Right renal pelvis (tissue), 4 donors: ENCODE measurements at regions not wholly inside any gene's neighbourhood (a gene's known extent, or its start where the extent isn't known, plus 50 kb on each side); places are given as distances from the start of the nearest gene placed in this dataset.

Experiments used
- DNase-seq, 4 donors: peaks; one replicate each; pipeline ENCODE4 v3.0.0-alpha.2; 2013; ENCODE audit warnings: low read depth in 4 of 4, low spot score in 3 of 4, missing footprints in 1 of 4

DNA sequence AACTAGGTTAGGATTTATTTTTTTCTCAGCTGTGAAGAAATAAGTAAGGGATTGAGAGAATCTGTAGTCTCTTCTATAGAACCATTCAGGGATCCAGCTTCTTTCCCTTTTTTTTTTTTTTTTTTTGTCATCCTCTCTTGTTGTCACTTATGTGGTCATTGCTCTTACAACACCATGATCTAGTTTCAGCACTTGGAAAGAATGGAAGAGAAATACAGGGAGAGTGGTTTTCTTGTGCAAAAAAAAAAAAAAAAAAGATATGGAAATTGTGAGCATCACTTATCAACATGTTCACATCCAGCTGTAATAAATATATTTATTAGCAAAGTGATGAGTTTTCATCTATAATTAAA lies 599.3 kb downstream of the SLC6A15 start:
- no peak for DNase-seq

DNA sequence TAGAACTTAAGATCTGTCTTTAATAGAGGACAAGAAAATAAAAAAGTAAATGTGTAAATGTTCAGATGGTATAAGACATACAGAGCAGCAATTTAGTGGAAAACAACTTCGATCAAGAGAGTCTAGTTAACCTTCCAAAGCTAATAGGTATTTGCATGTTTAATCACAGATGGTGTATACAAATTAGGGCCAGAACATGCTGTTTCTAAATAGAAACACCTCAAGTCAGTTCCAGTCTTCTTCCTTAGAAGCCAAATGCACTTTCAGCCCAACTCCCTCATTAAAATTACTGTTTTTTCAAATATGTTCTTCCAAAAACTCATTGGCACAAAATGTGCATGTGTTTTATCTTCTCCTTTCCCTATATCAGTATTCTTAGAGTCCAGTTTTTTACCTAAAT lies 604.4 kb downstream of the SLC6A15 start:
- no peak for DNase-seq

DNA sequence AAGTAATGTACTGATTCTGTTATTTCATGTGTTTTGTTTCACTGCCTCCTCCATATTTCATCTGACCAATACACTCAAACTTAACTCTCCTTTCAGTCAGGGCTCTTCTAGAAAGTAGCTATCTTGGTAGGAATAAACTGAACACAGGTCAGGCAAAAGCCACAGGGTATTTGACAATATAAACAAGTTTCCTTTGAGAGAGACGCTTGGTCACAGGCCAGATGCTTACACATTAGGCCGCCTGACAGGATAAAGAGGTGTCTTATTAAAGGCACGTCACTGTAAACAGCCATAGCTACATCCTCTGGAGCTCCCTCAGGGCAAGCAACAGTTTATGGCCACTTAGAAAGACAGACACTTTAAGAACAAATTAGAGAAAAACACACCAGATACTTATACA lies 607.5 kb downstream of the SLC6A15 start:
- DNase-seq: no peak

DNA sequence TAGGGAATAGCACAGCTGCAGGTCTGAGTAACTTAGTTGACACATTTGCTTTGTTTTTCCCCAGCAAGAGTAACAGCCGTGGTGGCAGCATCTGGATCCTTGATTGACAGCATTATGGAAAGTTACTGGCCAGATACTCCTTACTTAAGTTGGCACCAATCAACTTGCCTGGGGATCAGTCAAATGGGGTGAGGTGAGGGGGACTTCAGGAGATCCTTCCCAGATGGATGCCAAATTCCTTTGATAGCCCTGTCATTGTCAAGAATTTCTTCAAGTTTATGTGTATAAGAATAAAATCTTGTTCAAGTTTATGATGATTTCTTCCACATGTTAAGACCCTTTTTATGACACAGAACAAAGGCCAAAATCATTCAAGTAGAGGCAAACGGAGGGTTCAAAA lies 618.4 kb downstream of the SLC6A15 start:
- DNase-seq: peak in 2 of 4 donors; percentile 10 to 30

DNA sequence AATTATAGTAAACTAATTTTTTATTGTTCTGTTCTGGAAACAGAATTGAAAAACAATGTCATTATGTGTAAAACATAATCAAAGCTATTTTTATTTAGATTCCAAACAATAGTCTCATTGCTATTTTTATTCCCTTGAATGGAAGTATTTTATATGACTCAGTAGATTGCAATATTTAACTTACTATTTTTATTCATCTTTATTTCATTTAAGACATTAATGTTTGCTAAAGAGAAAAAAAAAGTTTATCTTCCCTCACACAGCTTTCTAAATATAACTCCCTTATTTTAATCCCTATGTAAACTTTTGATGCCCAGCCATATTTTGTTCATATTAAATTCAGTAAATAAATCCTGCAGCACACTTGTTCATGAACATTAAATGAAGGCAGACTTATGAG lies 622.4 kb downstream of the SLC6A15 start:
- no peak for DNase-seq

DNA sequence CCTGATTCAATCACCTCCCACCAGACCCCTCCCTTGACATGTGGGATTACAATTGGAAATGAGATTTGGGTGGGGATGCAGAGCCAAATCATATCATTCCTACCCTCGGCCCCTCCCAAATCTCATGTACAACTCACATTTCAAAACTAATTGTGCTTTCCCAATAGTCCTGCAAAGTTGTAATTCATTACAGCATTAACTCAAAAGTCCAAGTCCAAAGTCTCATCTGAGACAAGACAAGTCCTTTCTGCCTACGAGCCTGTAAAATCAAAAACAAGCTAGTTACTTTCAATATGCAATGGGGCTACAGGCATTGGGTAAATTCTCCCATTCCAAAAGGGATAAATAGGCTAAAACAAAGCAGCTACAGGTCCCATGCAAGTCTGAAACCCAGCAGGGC lies 634.6 kb downstream of the SLC6A15 start:
- no peak for DNase-seq

DNA sequence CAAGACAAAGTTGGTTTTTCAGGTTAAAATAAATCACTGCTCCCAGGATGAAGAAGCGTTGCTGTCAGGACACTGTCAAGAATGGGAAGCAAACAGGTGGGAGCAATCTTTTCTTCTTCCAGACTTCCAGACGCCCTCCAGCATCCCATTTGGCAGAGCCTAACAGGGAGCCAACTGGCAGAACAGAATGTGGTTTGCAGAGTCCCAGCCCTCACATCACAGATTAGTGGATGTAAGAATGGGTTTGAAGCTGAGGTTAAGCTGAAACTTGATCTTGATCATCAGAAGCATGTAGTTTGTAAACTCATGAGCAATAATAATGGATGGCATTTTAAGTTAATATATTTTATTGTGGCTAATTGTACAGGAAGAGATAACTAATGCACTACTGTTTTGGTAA lies 636.4 kb downstream of the SLC6A15 start:
- DNase-seq: no peak

DNA sequence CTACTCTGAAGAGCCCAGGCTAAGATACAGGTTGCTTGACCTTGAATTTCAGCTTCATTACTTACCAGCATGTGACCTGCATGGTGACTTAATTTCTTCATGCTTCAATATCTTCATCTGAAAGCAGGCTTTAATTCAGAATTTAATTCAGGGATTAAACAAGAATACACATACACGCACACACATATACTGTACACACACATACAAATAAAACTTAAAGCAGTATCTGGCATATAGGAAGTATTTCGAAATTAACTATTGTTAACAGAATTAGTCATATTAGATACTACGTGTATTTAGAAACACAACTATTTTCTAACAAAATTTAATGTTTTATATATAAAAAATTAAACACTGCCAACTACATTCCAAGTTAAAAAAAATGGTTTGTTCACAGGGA lies 640.3 kb downstream of the SLC6A15 start:
- DNase-seq: no peak

DNA sequence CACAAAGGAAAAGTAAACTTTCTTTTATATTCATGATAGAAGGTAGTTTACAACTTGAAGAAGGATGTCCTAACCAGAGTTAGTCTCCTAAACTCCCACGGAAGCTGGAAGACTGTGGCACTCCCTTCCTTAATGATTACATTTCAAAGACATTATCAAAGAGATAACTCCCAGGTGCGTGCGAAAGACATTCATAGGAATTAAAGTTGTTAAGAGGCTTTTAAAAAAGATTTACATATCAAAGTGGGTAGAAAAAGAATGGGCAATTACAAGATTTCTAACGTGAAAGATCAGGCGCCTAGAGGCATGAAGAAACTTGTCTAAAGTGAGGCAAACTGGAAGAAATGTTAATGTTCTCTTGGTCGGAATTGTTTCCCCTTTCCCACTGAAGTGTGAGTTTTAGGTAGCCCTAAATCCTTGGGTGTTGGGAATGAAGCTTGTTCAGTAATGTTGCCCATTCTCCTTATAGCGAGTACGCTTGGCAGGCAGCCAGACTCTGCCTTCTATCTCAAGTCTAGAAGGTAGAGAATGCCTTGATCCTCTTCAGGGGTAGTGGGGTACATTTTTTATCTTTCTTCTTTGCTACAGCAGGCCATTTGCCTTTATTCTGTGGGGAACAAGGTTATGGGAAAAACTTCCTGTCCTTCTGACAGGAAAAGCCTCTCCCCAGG lies 642.0 kb downstream of the SLC6A15 start:
- DNase-seq: no peak

DNA sequence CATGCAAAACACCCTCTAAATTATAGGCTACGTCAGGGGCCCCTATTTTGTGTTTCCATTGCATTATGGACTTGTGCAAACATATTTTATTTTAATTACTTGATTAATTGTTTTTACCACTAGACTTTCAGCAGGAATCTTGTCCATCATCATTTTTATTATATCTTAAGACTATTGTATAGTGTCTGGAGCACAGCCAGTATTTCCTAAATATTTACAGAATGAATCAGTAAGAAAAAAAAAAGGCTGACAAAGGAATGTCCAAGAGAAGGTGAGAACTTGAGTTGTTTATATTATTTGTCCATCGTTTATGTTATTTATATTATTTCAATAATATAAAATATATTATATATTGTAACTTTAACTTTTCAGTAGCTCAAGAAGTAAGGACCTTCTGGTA lies 664.7 kb downstream of the SLC6A15 start:
- no peak for DNase-seq

DNA sequence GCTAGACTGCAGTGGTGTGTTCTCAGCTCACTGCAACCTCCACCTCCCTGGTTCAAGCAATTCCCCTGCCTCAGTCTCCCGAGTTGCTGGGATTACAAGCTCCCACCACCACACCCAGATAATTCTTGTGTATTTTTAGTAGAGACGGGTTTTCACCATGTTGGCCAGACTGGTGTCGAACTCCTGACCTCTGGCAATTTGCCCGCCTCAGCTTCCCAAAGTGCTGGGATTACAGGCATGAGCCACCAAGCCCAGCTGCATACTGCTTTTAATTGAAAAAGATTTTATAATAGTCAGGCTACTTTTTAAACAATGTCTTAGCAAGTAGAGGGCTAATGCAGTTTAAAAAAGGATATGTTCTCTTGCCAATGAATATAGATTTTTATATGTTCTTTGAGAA lies 668.9 kb downstream of the SLC6A15 start:
- no peak for DNase-seq

DNA sequence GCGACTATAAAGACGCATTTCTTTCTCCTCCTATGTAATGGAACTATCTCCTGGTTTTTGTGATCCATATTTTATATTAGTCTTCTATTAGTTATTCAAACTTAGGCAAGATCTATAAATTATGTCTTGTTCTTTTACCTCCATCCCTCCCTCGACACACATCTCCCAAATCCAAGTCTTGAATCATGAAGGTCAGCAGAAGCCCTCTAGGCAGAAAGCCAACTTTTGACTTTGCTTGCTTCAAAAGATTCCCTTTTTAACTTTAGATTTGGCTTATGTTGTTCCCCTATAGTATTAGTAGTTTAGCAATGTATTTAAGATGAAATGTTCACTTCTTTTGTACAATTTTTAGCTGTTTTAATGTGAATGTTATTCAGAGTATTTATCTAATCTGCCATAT lies 689.8 kb downstream of the SLC6A15 start:
- no peak for DNase-seq

DNA sequence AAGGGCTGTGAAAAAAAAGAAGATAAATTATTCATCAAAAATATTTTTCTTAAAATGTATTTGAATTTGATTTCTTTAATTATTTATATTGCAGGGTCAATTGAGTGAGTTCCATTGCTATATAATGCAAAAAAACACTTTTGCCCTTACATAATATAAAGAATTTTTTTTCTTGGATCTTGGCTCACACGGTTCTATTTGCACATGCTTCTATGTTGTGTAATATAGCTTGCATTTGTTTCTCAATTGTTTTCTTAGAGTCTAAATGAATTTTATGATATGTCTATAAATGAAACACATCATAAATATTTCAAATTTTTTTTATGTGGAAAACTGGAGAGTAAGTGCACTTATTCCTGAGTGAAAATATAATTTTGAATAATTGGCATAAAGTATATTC lies 694.2 kb downstream of the SLC6A15 start:
- DNase-seq: no peak

DNA sequence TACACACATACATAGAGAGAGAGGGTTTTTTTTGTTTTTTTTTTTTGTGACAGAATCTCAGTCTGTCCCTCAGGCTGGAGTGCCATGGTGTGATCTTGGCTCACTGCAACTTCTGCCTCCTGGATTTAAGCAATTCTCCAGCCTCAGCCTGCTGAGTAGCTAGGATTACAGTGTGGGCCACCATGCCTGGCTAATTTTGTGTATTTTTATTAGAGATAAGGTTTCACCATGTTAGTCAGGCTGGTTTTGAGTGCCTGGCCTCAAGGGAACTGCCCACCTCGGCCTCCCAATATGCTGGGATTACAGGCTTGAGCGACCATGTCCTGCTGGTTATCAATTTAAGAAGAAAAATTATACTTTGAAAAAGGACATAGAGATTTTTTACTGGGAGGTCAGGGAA lies 710.6 kb downstream of the SLC6A15 start:
- peak in 1 of 4 donors; percentile 3 for DNase-seq

DNA sequence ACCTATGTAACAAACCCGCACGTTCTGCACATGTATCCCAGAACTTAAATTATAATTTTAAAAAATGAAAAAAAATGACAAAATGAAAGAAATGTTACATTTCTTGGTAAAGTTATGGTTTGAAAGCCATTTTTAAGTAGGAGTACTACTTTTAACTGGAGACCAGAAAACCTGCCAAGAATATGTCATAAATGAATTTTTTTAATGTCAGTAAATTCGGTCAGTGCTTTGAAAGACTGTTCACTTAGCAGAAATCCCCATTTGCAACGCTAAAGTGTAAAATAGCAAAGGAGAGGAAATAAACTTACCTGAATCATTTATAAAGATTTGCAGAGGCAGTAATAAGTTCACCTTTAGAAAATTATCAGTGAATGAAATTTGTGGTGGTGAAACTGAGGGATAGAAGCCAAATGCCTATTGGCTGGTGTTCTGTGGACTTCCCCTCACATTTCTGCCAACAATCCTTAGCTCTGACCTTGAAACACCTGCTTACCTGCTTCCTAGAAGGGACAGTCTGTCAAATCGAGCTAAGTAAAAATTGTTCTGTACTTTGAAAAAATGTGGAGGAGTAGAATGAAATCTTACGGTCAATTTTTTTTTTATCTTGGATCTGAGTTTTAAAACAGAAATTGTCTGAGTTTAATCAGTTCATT lies 714.2 kb downstream of the SLC6A15 start:
- no peak for DNase-seq

DNA sequence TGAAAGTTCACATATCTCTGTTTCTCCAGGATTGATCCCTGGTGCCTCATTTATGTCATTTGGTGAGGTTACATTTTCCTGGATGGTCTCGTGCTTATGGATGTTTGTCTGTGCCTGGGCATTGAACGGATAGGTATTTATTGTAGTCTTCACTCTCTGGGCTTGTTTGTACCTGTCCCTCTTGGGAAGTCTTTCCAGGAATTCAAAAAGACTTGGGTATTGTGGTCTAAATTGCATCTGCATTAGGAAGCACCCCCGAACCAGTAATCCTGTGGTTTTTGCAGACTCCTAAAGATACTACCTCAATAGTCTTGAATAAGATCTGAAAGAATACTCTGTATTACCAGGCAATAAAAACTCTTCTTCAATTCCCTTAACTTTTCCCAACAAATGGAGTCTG lies 720.8 kb downstream of the SLC6A15 start:
- DNase-seq: no peak

DNA sequence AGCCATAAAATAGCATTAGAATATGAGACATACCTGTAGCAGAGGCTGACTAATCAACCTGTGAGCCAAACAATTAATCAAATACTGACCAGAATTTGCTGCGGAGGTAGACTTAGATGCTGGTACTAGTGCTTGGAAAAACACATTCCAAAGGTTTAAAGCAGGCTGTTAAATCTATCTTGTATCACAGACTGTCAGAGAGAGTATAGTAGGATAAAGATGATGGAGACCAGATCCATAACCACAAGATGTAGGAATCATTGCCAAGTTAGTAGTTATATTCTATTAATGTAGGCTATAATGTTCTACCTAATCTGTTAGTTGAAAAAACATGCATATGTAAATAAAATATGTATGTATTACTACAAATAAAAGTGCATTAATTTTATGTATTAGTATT lies 726.2 kb downstream of the SLC6A15 start:
- no peak for DNase-seq

DNA sequence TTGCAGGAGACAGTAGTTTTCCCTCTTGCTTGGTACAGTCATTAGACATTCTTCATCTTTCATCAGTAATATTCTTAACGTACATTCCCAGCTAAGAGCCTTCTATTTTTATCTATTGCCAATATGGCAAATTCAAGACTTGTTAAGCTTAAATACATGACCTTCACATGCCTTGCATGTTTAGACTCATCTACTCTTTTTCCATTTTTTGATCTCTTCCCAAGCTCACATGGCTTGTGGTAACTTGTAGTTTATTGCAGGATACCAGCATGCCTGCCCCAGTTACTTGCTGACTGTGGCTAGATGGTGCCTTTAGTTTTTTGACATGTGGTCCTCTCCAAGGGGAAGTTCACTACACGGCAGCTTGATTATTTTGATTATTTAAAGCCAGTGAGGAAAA lies 729.0 kb downstream of the SLC6A15 start:
- DNase-seq: no peak

DNA sequence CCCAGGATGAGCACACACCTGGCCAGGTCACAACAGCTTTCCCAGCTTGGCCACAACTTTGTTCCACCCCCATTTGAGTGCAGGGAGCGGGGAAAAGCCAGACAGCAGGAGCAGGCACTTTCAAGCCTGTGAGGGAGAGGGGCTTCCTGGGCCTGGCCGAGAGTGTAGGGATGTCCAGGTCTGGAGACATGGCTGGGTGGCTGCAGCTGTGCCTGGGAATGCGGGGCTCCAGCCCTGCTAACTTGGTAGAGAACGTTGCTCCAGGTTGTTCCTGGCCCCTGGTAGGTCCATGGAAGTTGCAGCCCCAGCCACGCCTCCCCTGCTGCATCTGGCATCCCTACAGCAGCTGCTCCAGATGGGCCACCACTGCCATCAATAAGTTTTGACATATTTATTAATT lies 738.5 kb downstream of the SLC6A15 start:
- DNase-seq: no peak

DNA sequence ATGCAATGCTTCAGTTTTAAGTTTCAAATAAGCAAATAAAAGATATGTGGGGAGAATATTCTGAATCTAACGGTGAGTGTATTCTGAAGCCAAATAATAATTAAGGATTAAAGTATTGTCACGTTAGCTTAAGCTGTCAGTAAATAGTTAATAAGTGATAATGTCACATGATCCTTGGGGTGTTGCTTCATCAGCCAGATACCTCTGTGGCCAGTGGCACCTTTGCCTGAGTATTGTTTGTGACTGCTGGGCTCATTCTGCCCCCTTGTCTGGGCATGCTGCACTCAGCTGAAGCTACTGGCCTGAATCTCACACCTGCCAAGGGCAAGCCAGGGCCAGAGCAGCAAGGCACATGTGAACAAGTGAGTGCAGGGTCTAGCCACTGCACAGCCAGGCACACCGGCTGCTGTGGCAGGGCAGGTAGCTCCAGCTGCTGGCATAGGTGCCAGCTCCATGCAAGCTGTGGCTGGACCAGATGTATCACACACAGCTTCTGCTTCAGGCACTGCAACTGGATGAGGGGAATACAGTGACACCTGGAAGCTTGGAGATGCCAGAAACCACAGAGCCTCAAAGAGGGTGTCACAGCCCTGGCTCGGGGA lies 739.7 kb downstream of the SLC6A15 start:
- DNase-seq: no peak

DNA sequence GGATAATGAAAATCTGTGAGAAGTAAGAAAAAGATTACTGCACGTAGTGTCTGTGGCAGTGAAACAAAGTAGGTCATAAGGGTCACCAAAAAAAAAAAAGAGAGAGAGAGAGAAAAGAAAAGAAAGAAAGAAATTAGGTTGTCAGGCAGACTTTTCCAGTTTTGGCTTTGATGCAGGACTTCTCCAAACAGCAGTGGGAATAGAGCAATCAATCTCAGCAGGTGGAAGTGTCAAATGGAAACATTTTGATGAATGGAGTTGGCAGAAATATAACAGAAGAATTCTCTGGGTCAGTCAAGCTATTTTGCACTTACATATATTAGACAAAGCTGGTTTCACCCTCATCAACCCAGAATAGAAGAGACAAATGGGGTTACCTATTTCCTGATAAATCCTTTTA lies 745.8 kb downstream of the SLC6A15 start:
- no peak for DNase-seq

DNA sequence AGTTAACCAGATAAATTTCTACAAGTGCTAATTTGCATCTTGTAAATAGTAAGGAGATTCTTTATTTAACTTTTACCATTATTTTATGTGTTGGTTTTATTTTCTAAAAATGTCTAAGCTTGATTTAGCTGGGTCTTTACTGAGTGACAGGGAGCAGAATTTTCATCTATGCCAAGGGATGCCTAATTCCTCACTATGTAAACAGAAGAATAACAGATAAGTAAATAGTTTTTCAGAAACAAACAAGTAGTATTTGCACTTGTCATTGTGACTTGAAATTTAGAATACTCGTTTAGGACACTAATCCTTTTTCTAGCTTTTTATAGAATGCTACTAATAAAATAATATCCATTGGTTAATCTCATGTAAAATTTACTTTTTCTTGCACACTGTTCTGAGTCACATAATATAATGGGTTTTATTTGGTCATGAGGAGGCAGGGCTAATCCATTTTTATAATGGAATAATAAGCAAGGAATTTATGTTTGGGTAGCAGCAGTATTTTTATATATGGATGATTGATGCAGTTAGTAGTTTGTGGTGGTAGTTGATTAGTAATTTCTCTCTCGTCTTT lies 746.5 kb downstream of the SLC6A15 start:
- DNase-seq: no peak
